OCI-LY3 (cell line): ENCODE measurements at regions not wholly inside any gene's neighbourhood (a gene's known extent, or its start where the extent isn't known, plus 50 kb on each side); places are given as distances from the start of the nearest gene placed in this dataset.

ENCODE experiments used
- CTCF ChIP-seq: fragments of 200-600, 300-600 bp; sonication (generic); IDR thresholded peaks from 2 replicates; pipeline ENCODE4 v1.5.1; 2014; ENCODE audit warnings: antibody characterized with exemption, low read length, low read depth
- EZH2phosphoT487 ChIP-seq: fragments of 200-600 bp; shearing (Covaris generic); IDR thresholded peaks from 2 replicates; pipeline ENCODE4 v1.6.1; 2018; ENCODE audit warnings: antibody characterized with exemption, mixed run types, low read depth

- no peak for TF ChIP-seq CTCF
- no peak for TF ChIP-seq EZH2phosphoT487
Observed at GRCh38 chr14:98999345-98999744, 272.7 kb downstream of the BCL11B start.
